ENCODE measurements at regions not wholly inside any gene's neighbourhood (a gene's known extent, or its start where the extent isn't known, plus 50 kb on each side); places are given as distances from the start of the nearest gene placed in this dataset.

DNA sequence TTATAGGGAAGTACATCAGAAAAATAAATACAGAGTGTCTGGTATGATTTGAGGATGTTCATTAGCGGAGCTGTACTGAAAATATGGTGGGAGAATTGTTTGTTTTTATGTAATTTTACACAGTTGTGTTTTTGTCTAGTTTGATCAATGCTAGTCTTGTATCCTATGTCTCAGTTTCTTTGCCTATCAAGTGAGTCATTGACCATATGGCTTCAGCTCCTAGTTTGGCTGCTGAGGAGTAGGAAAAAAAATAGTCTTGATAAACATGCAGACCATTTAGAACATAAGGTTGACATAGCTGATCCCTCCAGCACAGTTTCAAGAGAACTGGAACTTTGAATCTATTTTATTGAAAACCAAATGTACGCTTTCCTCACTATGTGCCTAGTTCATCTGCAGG lies 1292.1 kb upstream of the FLRT2 start:
- H3K9me3 Mint-ChIP-seq = peaks cover 7 to 12% of the 10 kb centered on the region in 2 donors
- H3K27ac Mint-ChIP-seq = no peak overlapping the region
- Histone ChIP-seq H3K27me3 (ENCODE audit: control insufficient read depth, insufficient read depth, low read length) (no peaks in the 10 kb centered on the region), H3K27ac (ENCODE audit: low read length) (no peak overlapping the region), H3K9me3 (ENCODE audit: control insufficient read depth, insufficient read depth, low read length) (peaks cover 2% of the 10 kb centered on the region), H3K4me3 (ENCODE audit: low read length) (no peak overlapping the region), H3K36me3 (ENCODE audit: control insufficient read depth, insufficient read depth, low read length) (no peaks in the 10 kb centered on the region), H3K4me1 (ENCODE audit: control insufficient read depth, insufficient read depth, low read length) (no peaks in the 10 kb centered on the region)
- no peaks in the 10 kb centered on the region for H3K4me1 Mint-ChIP-seq
- intact Hi-C loops (cut with micrococcal nuclease) = no loop called here
- TF ChIP-seq, protein P1, sequence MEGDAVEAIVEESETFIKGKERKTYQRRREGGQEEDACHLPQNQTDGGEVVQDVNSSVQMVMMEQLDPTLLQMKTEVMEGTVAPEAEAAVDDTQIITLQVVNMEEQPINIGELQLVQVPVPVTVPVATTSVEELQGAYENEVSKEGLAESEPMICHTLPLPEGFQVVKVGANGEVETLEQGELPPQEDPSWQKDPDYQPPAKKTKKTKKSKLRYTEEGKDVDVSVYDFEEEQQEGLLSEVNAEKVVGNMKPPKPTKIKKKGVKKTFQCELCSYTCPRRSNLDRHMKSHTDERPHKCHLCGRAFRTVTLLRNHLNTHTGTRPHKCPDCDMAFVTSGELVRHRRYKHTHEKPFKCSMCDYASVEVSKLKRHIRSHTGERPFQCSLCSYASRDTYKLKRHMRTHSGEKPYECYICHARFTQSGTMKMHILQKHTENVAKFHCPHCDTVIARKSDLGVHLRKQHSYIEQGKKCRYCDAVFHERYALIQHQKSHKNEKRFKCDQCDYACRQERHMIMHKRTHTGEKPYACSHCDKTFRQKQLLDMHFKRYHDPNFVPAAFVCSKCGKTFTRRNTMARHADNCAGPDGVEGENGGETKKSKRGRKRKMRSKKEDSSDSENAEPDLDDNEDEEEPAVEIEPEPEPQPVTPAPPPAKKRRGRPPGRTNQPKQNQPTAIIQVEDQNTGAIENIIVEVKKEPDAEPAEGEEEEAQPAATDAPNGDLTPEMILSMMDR (IDR thresholded peaks at IDR 0.05) = no peak
- no peak overlapping the region for H3K4me3 Mint-ChIP-seq
- ATAC-seq (no peak), DNase-seq (no peak)
- H3K36me3 Mint-ChIP-seq = no peaks in the 10 kb centered on the region
- 91% methylated on average over 2 of the region's 2 CpGs for WGBS (ENCODE audit: insufficient coverage)
- H3K27me3 Mint-ChIP-seq (ENCODE audit: low read depth in 2 of 2) = no peaks in the 10 kb centered on the region

DNA sequence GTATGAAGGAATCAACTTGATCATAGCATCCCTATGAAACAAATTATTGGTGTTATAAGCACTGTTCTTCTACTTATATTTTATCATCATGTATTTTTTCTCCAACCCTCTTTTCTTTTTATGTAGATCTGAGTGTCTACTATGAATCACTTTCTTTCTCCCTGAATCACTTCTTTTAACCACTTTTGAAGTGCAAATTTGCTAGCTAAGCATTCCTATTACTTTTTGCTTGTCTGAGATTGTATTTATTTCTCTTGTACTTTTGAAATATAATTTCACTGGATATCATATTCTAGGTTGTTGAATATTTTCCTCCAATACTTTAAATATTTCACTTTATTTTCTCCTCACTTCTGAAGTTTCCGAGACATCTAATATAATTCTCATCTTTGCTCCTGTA lies 1282.3 kb upstream of the FLRT2 start:
- Histone ChIP-seq H3K4me1 (ENCODE audit: control insufficient read depth, insufficient read depth, low read length) (no peaks in the 10 kb centered on the region), H3K4me3 (ENCODE audit: low read length) (no peak overlapping the region), H3K27me3 (ENCODE audit: control insufficient read depth, insufficient read depth, low read length) (no peaks in the 10 kb centered on the region), H3K36me3 (ENCODE audit: control insufficient read depth, insufficient read depth, low read length) (no peaks in the 10 kb centered on the region), H3K27ac (ENCODE audit: low read length) (no peak overlapping the region), H3K9me3 (ENCODE audit: control insufficient read depth, insufficient read depth, low read length) (peaks cover 8% of the 10 kb centered on the region)
- Mint-ChIP-seq H3K4me3 (no peak overlapping the region), H3K27me3 (ENCODE audit: low read depth in 2 of 2) (no peaks in the 10 kb centered on the region), H3K27ac (no peak overlapping the region), H3K36me3 (no peaks in the 10 kb centered on the region), H3K9me3 (peaks cover 8 to 24% of the 10 kb centered on the region in 2 donors), H3K4me1 (no peaks in the 10 kb centered on the region)
- intact Hi-C loops (cut with micrococcal nuclease) = no loop called here
- WGBS (ENCODE audit: insufficient coverage) = 100% methylated on average over 1 of the region's 1 CpG
- no peak for DNase-seq
- no peak for ATAC-seq
- TF ChIP-seq, protein P1 (IDR thresholded peaks at IDR 0.05) = no peak

DNA sequence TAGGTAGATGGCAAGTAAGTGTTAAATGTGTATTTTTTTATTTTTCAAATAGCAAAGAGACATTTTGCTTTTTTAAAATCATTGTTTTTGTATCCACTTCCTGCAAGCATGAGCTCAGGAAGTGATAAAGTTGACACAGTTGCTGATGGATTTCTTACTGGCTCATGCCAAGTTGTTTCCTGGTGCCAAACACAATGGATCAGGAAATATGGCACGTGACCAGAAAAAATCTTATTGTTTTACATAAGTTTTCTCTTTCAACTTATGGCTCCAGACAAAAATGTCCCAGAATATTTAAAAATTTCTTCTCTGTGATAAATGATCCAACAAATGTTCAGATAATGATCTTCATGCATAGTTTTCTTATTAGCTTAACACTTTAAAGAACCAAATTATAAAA lies 1279.1 kb upstream of the FLRT2 start:
- TF ChIP-seq, protein P1 (IDR thresholded peaks at IDR 0.05) = no peak
- no peak overlapping the region for H3K27ac ChIP-seq (ENCODE audit: low read length)
- no peaks in the 10 kb centered on the region for H3K9me3 ChIP-seq (ENCODE audit: control insufficient read depth, insufficient read depth, low read length)
- no peaks in the 10 kb centered on the region for H3K36me3 ChIP-seq (ENCODE audit: control insufficient read depth, insufficient read depth, low read length)
- no peak overlapping the region for H3K4me3 Mint-ChIP-seq
- DNase-seq = no peak
- no peaks in the 10 kb centered on the region for H3K36me3 Mint-ChIP-seq
- intact Hi-C loops (cut with micrococcal nuclease) = no loop called here
- no peaks in the 10 kb centered on the region for H3K4me1 ChIP-seq (ENCODE audit: control insufficient read depth, insufficient read depth, low read length)
- ATAC-seq = no peak
- H3K9me3 Mint-ChIP-seq = peaks cover 8 to 12% of the 10 kb centered on the region in 2 donors
- no peaks in the 10 kb centered on the region for H3K27me3 Mint-ChIP-seq (ENCODE audit: low read depth in 2 of 2)
- no peaks in the 10 kb centered on the region for H3K4me1 Mint-ChIP-seq
- H3K27ac Mint-ChIP-seq = no peak overlapping the region
- H3K27me3 ChIP-seq (ENCODE audit: control insufficient read depth, insufficient read depth, low read length) = no peaks in the 10 kb centered on the region
- WGBS (ENCODE audit: insufficient coverage) = 7% methylated on average over 1 of the region's 1 CpG
- H3K4me3 ChIP-seq (ENCODE audit: low read length) = no peak overlapping the region

DNA sequence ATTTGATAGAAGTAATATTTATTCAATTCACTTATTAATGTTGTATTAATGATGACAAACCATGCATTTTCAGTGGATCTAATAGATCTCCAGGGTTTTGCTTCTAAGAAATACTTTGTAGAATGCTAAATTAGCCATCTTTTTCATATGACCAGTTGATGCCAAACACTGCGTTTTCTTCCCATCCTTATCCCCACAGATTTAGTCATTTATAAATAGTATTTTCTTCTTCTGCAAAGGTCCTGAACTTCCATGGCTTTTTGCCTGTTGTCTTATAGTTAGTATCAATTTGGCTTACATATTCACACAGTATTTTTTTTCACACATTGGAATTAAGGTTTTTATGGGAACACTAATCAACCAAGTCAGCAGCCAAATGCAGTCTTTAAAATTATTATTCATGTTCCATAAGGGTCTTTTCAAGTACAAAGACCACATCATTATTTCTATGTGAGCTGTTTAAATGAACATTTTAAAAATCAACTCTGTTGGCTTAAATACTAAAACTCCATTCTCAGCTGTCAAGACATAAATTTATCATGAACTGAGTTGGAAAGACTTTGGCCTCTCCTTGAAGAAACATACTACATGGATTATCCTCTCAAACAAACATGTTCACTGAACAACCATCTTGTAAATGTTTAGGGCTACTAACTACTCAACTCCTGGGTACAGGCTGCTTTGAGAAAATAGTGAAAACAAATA lies 1278.4 kb upstream of the FLRT2 start:
- Histone ChIP-seq H3K9me3 (ENCODE audit: control insufficient read depth, insufficient read depth, low read length) (no peaks in the 10 kb centered on the region), H3K36me3 (ENCODE audit: control insufficient read depth, insufficient read depth, low read length) (no peaks in the 10 kb centered on the region), H3K27me3 (ENCODE audit: control insufficient read depth, insufficient read depth, low read length) (no peaks in the 10 kb centered on the region), H3K27ac (ENCODE audit: low read length) (no peak overlapping the region), H3K4me1 (ENCODE audit: control insufficient read depth, insufficient read depth, low read length) (no peaks in the 10 kb centered on the region), H3K4me3 (ENCODE audit: low read length) (no peak overlapping the region)
- Mint-ChIP-seq H3K9me3 (peaks cover 8 to 12% of the 10 kb centered on the region in 2 donors), H3K4me3 (no peak overlapping the region), H3K4me1 (no peaks in the 10 kb centered on the region), H3K27me3 (ENCODE audit: low read depth in 2 of 2) (no peaks in the 10 kb centered on the region), H3K36me3 (no peaks in the 10 kb centered on the region), H3K27ac (no peak overlapping the region)
- ATAC-seq = no peak
- DNase-seq = no peak
- intact Hi-C loops (cut with micrococcal nuclease) = no loop called here
- WGBS (ENCODE audit: insufficient coverage) = no CpG with 5 or more reads among the region's 1 CpG
- TF ChIP-seq, protein P1 (IDR thresholded peaks at IDR 0.05) = no peak

Measured in natural killer cell (primary cell).